MM.1S (cell line): ENCODE measurements at regions not wholly inside any gene's neighbourhood (a gene's known extent, or its start where the extent isn't known, plus 50 kb on each side); places are given as distances from the start of the nearest gene placed in this dataset.

Source experiments
- DNase-seq: peaks from one replicate; pipeline ENCODE4 v3.0.0-alpha.2; 2015
- H2AFZ ChIP-seq: fragments of 300-600 bp; sonication (generic); 2 replicates; pipeline ENCODE4 v1.6.0; 2016; ENCODE audit warnings: antibody characterized with exemption, low read length
- H3F3A ChIP-seq: fragments of 300-600 bp; sonication (generic); 2 replicates; pipeline ENCODE4 v1.6.1; 2016; ENCODE audit warnings: mild to moderate bottlenecking, antibody characterized with exemption, low read length, moderate library complexity, mixed read lengths; ENCODE audit not compliant: insufficient read depth
- H3K27ac ChIP-seq: fragments of 300-600 bp; sonication (generic); 2 replicates; pipeline ENCODE4 v1.5.1; 2016; ENCODE audit warnings: mild to moderate bottlenecking, low read length
- H3K27me3 ChIP-seq: fragments of 300-600 bp; sonication (generic); replicated peaks from 2 replicates; pipeline ENCODE4 v1.6.0; 2016; ENCODE audit warnings: low read length; ENCODE audit not compliant: insufficient read depth
- H3K36me3 ChIP-seq: fragments of 300-600 bp; sonication (generic); replicated peaks from 2 replicates; pipeline ENCODE4 v1.6.1; 2016; ENCODE audit warnings: mild to moderate bottlenecking, low read length, mixed read lengths; ENCODE audit not compliant: insufficient read depth
- H3K4me1 ChIP-seq: fragments of 300-600 bp; sonication (generic); 2 replicates; pipeline ENCODE4 v1.6.1; 2016; ENCODE audit warnings: low read length, mixed read lengths
- H3K4me2 ChIP-seq: fragments of 300-600 bp; sonication (generic); 2 replicates; pipeline ENCODE4 v1.6.0; 2016; ENCODE audit warnings: low read depth, low read length
- H3K4me3 ChIP-seq: fragments of 300-600 bp; sonication (generic); 2 replicates; pipeline ENCODE4 v1.5.1; 2016; ENCODE audit warnings: low read length, mixed read lengths
- H3K79me2 ChIP-seq: fragments of 300-600 bp; sonication (generic); 2 replicates; pipeline ENCODE4 v1.6.1; 2016; ENCODE audit warnings: mixed run types, low read length, mixed read lengths
- H3K9ac ChIP-seq: fragments of 300-600 bp; sonication (generic); 2 replicates; pipeline ENCODE4 v1.6.1; 2016; ENCODE audit warnings: low read length, mixed read lengths
- H3K9me2 ChIP-seq: fragments of 300-600 bp; sonication (generic); replicated peaks from 2 replicates; pipeline ENCODE4 v1.6.1; 2016; ENCODE audit warnings: mild to moderate bottlenecking, low read length, mixed read lengths; ENCODE audit not compliant: insufficient read depth
- H3K9me3 ChIP-seq: fragments of 300-600 bp; sonication (generic); replicated peaks from 2 replicates; pipeline ENCODE4 v1.6.1; 2016; ENCODE audit warnings: mild to moderate bottlenecking, low read length, mixed read lengths; ENCODE audit not compliant: insufficient read depth
- H4K20me1 ChIP-seq: fragments of 300-600 bp; sonication (generic); 2 replicates; pipeline ENCODE4 v1.6.1; 2016; ENCODE audit warnings: mild to moderate bottlenecking, low read length, moderate library complexity, mixed read lengths; ENCODE audit not compliant: insufficient read depth
- EZH2 ChIP-seq: fragments of 300-600 bp; sonication (generic); optimal IDR thresholded peaks from 2 replicates; pipeline ENCODE3; 2017; ENCODE audit warnings: low read depth, mild to moderate bottlenecking, antibody characterized with exemption, low read length, mixed read lengths
- EZH2phosphoT487 ChIP-seq: fragments of 300-600 bp; sonication (generic); IDR thresholded peaks from 2 replicates; pipeline ENCODE4 v1.6.1; 2018; ENCODE audit warnings: antibody characterized with exemption, low read length
- TF ChIP-seq, protein P1 (sequence below): fragments of 300-600 bp; sonication (generic); IDR thresholded peaks from 2 replicates; pipeline ENCODE4 v1.5.1; 2016; ENCODE audit warnings: antibody characterized with exemption, low read length, mixed read lengths

DNA sequence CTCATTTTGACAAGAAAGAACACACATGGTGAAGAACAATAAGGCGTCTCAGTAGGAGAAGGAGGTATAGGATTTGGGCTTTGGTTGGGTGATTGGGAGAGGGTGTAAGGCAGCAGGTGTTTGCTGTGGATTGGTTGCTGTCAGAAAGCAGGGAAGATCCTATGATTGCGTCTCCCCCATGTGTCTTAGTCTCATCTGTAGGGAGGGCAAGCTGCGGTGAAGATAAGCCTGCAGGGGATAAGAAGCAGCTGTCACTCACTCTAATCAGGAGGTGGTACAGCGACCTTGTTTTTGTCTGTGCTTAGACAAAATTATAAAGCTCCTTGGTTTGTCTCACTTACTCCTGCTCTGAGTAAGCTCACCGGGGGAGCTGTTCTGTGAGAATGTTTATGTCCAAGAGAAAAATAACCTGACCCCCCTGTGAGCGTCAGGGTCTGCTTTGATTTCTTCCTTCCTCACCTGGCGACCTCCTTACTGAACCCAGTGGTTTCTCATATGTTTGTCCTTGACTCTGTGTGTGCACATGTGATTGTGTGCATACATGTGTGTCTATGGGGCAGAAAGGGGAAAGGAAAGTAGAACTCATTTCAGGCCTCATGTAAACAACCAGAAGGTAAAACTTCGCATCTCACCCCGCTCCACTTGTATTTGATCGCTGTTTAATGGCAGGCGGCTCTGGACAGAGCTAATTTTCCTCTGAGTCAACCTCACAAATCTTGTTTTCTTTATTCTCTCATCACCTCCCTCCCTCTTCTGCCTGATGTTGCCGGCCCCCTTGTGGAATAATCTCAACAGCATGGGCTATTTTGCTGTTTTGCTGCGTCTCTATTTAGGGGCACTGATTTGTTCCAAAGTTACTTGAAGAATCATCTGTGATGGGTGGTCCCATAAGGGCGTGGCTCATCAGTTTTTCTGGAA is 105.6 kb downstream of the TENT4A start:
- Histone ChIP-seq H2AFZ (no peak overlapping the region), H3K36me3 (no peaks in the 10 kb centered on the region), H3K4me2 (no peak overlapping the region), H3K9me2 (no peaks in the 10 kb centered on the region), H3K9me3 (no peaks in the 10 kb centered on the region), H3K27me3 (no peaks in the 10 kb centered on the region), H3K27ac (no peak overlapping the region), H3K9ac (no peak overlapping the region), H3K4me1 (0 out of 2 replicates have a peak, but pooled peaks cover 4% of the 10 kb centered on the region), H4K20me1 (no peaks in the 10 kb centered on the region), H3K4me3 (no peak overlapping the region), H3F3A (no peaks in the 10 kb centered on the region), H3K79me2 (no peaks in the 10 kb centered on the region)
- TF ChIP-seq, protein P1, sequence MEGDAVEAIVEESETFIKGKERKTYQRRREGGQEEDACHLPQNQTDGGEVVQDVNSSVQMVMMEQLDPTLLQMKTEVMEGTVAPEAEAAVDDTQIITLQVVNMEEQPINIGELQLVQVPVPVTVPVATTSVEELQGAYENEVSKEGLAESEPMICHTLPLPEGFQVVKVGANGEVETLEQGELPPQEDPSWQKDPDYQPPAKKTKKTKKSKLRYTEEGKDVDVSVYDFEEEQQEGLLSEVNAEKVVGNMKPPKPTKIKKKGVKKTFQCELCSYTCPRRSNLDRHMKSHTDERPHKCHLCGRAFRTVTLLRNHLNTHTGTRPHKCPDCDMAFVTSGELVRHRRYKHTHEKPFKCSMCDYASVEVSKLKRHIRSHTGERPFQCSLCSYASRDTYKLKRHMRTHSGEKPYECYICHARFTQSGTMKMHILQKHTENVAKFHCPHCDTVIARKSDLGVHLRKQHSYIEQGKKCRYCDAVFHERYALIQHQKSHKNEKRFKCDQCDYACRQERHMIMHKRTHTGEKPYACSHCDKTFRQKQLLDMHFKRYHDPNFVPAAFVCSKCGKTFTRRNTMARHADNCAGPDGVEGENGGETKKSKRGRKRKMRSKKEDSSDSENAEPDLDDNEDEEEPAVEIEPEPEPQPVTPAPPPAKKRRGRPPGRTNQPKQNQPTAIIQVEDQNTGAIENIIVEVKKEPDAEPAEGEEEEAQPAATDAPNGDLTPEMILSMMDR: no peak
- TF ChIP-seq EZH2 (no peak), EZH2phosphoT487 (no peak)
- no peak for DNase-seq

DNA sequence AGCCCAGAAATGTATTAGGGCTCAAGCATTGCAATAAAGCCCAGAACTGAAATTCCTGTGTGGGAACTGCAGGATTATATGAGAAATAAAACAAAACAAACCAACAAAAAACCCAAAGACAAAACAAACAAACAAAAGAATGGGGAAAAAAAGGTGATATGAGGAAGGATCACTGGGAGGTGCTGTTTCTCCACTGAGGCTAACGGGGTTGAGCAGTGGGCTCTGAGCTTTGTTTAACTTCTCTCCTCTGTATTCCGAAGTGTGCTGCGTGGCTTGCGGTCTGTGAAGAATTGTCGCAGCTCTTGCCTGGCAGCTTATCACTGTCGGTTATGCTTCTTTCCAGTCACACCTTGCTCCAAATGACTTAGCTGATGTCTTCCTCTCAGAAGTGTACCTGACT is 106.3 kb downstream of the TENT4A start:
- Histone ChIP-seq H3F3A (no peaks in the 10 kb centered on the region), H3K4me3 (no peak overlapping the region), H3K9me3 (no peaks in the 10 kb centered on the region), H3K9me2 (no peaks in the 10 kb centered on the region), H4K20me1 (no peaks in the 10 kb centered on the region), H3K4me1 (0 out of 2 replicates have a peak, but pooled peaks cover 4% of the 10 kb centered on the region), H3K36me3 (no peaks in the 10 kb centered on the region), H3K9ac (no peak overlapping the region), H3K27ac (no peak overlapping the region), H2AFZ (no peak overlapping the region), H3K79me2 (no peaks in the 10 kb centered on the region), H3K27me3 (no peaks in the 10 kb centered on the region), H3K4me2 (no peak overlapping the region)
- TF ChIP-seq EZH2phosphoT487 (no peak), EZH2 (no peak)
- DNase-seq: no peak

DNA sequence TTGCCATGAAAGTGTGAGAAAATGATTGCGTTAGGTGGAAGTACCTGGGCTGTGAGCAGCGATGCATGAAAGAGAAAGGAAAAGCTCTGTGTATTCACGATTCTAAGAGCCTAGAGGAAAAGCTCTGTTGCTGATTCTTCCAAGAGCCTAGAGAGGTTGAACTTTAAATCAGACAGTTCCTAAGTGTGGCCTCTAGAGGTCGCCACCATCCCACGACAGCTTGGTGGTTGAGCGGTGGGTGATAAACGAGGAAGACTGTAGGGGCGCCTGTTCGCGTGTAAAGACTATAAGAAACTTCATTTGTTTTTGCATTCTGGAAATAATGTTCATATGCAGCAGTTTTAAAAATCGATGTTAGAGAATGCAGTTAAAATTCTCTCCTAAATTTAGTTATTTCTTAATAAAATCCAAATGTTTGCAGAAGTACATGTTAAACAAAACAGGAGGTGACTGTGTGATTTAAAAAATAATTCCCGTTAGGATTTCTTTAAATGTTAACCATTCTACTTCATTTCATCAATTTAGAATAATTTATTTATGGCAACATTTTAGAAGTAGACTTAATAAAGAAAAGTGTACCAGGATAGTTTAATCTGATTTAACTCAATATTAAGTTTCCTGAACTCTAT is 107.7 kb downstream of the TENT4A start:
- H3K9me2 ChIP-seq: no peaks in the 10 kb centered on the region
- H3K4me2 ChIP-seq: peak overlapping the region; percentile 4; the same call in 1 of the 2 replicates
- H3K4me1 ChIP-seq: 0 out of 2 replicates have a peak, but pooled peaks cover 4% of the 10 kb centered on the region
- H3K4me3 ChIP-seq: no peak overlapping the region
- no peaks in the 10 kb centered on the region for H3K9me3 ChIP-seq
- DNase-seq: peak; percentile 76
- no peak overlapping the region for H3K9ac ChIP-seq
- H3K79me2 ChIP-seq: no peaks in the 10 kb centered on the region
- TF ChIP-seq, protein P1: peak; percentile 97
- TF ChIP-seq EZH2: no peak
- H3K27me3 ChIP-seq: no peaks in the 10 kb centered on the region
- no peaks in the 10 kb centered on the region for H4K20me1 ChIP-seq
- peak overlapping the region; percentile 5; the same call in 1 of the 2 replicates for H2AFZ ChIP-seq
- H3K36me3 ChIP-seq: no peaks in the 10 kb centered on the region
- H3K27ac ChIP-seq: no peak overlapping the region
- no peaks in the 10 kb centered on the region for H3F3A ChIP-seq
